Adrenal gland (tissue), 5 donors: ENCODE measurements at regions not wholly inside any gene's neighbourhood (a gene's known extent, or its start where the extent isn't known, plus 50 kb on each side); places are given as distances from the start of the nearest gene placed in this dataset.

Experiments
- CTCF ChIP-seq, 6 experiments: fragments of 450-650 bp in 4 of 6; fragments of 200-600 bp in 2 of 6; sonication (generic) in 1 of 6; IDR thresholded peaks; 1 replicate in 5 of 6; 2 replicates in 1 of 6; pipeline versions ENCODE4 v1.5.1 to v1.8.0; 2016 to 2021; ENCODE audit warnings: antibody characterized with exemption in 6 of 6, mild to moderate bottlenecking in 2 of 6, moderate library complexity in 1 of 6
- POLR2A ChIP-seq, 2 donors: fragments of 450-650 bp; IDR thresholded peaks; one replicate each; pipeline ENCODE4 v1.6.1; 2017; ENCODE audit warnings: antibody characterized with exemption in 2 of 2, mild to moderate bottlenecking in 2 of 2, moderate library complexity in 1 of 2
- donor health status: DM: no; HTN: no; CAD: no.

- no peak for TF ChIP-seq POLR2A (IDR thresholded peaks at IDR 0.05)
- no peak for TF ChIP-seq CTCF (IDR thresholded peaks at IDR 0.05)
These were observed 276.4 kb upstream of the MKLN1 start for GRCh38 chr7:131051304-131051703.
